HAP-1 (cell line): ENCODE measurements at regions not wholly inside any gene's neighbourhood (a gene's known extent, or its start where the extent isn't known, plus 50 kb on each side); places are given as distances from the start of the nearest gene placed in this dataset.

Source experiments
- DNase-seq, 2 experiments: peaks; one replicate each; pipeline ENCODE4 v3.0.0-alpha.2; 2016 to 2020; ENCODE audit warnings: low spot score in 2 of 2
- H3K27me3 ChIP-seq: fragments of 250-450 bp; sonication (Bioruptor Pico); 2 replicates; pipeline ENCODE4 v1.5.1; 2020; ENCODE audit warnings: low read depth, mild to moderate bottlenecking, moderate library complexity
- H3K36me3 ChIP-seq: fragments of 250-450 bp; sonication (Bioruptor Pico); replicated peaks from 2 replicates; pipeline ENCODE4 v1.5.1; 2020; ENCODE audit warnings: mild to moderate bottlenecking
- H3K4me1 ChIP-seq: fragments of 250-450 bp; sonication (Bioruptor Pico); 2 replicates; pipeline ENCODE4 v1.5.1; 2020; ENCODE audit warnings: mild to moderate bottlenecking
- H3K4me3 ChIP-seq: fragments of 250-450 bp; sonication (Bioruptor Pico); 2 replicates; pipeline ENCODE4 v1.5.1; 2020; ENCODE audit warnings: mild to moderate bottlenecking, moderate library complexity
- H3K9me3 ChIP-seq: fragments of 250-450 bp; sonication (Bioruptor Pico); 2 replicates; pipeline ENCODE4 v1.5.1; 2020; ENCODE audit warnings: mild to moderate bottlenecking, moderate library complexity
- in situ Hi-C: fragments of 300-500 bp; cut with MboI; formaldehyde crosslinking; loops from 3 replicates; pipeline ENCODE4 v1.14.3; 2020; ENCODE audit warnings: low sequenced_read_pairs, inconsistent platforms, mixed read lengths

DNA sequence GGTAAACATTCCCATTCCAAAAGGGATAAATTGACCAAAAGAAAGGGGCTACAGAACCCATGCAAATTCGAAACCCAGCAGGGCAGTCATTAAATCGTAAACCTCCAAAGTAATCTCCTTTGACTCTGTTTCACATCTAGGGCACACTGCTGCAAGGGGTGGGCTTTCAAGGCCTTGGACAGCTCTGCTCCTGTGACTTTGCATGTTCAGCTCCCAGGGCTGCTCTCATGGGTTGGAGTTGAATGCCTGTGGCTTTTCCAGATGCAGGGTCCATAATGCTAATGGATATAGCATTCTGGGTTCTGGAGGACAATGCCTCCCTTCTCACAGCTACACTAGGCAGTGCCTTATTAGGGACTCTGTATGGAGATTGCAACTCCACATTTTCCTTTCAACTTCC, 211.9 kb upstream of the MANEA start:
- Histone ChIP-seq H3K9me3 (no peaks in the 10 kb centered on the region), H3K27me3 (no peaks in the 10 kb centered on the region), H3K4me3 (no peak overlapping the region), H3K36me3 (no peaks in the 10 kb centered on the region), H3K4me1 (no peaks in the 10 kb centered on the region)
- in situ Hi-C loops: no loop called here
- no peak for DNase-seq

DNA sequence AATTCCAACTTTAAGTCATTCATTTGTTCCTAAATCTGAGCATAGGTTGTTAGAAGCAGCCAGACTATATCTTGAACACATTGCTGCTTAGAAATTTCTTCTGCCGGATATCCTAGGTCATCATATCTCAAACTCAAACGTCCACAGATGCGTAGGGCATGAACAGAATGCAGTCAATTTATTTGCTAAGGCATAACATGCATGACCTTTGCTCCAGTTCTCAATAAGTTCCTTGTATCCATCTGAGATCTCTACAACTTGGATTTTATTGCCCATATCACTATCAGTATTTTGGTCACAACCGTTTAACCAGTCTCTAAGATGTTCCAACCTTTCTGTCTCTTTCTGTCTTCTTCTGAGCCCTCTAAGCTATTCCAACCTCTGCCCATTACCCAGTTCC, 210.9 kb upstream of the MANEA start:
- DNase-seq: no peak
- Histone ChIP-seq H3K9me3 (no peaks in the 10 kb centered on the region), H3K4me3 (no peak overlapping the region), H3K36me3 (no peaks in the 10 kb centered on the region), H3K27me3 (no peaks in the 10 kb centered on the region), H3K4me1 (no peaks in the 10 kb centered on the region)
- in situ Hi-C loops: no loop called here

DNA sequence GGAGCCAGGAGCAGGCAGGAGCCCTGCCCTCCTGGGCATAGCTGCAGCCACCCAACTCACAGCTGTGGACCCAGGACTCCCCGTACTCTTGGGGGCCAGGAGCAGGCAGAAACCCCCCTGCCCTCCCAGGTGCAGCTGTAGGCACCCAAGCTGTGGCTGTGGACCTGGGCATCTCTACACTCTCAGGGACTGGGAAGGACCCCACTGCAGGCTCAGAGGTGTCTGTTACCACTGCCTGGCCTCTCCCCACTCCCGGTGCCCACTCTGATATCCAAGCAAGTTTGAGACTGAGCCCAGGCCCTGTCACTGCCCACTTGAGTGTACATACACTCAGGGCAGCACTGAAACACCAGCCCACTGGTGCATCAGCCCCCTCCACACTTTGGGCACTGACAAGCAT, 193.5 kb upstream of the MANEA start:
- H3K36me3 ChIP-seq: no peaks in the 10 kb centered on the region; the same call in 1 of the 2 replicates
- no peak for DNase-seq
- H3K4me3 ChIP-seq: no peak overlapping the region
- in situ Hi-C loops: no loop called here
- H3K9me3 ChIP-seq: no peaks in the 10 kb centered on the region
- no peaks in the 10 kb centered on the region for H3K4me1 ChIP-seq
- H3K27me3 ChIP-seq: no peaks in the 10 kb centered on the region

DNA sequence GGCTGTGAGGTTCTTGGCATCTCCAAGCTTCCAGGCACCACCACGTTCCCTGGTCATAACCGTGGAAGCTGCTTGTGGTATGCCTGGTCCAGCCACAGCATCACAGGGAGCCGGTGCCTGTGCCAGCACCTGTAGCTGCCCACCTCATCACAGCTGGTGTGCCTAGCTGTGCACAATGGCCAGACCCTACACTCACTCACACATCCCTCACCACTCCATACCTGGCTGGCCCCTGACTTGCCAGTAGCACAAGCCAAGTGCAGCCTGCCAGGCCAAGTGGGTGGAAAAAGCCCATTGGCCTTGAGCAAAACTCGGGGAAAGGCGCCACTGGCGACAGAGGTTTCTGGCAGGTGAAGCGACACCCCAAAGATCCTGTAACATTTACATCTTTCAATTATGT, 192.3 kb upstream of the MANEA start:
- in situ Hi-C loops: no loop called here
- Histone ChIP-seq H3K9me3 (no peaks in the 10 kb centered on the region), H3K36me3 (no peaks in the 10 kb centered on the region; the same call in 1 of the 2 replicates), H3K4me1 (no peaks in the 10 kb centered on the region), H3K4me3 (no peak overlapping the region), H3K27me3 (no peaks in the 10 kb centered on the region)
- no peak for DNase-seq

DNA sequence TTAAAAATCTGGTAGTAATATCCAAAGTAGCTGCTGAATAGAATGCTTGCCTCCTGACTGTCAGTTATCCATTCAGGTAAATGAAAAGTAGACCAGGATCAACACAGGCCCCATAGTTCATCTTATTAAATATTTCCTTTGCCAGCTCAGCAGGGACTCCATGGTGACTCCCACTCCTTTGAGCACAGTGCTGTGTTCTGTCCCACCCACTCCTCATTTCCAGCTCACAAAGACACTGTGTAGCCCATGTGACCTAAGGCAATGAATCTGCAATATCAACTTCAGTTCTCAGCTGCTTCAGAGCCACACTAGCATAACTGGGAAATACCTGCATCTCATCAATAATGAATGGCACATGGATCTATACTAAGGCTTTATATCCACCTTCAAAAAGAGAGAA, 189.5 kb upstream of the MANEA start:
- no peaks in the 10 kb centered on the region for H3K4me1 ChIP-seq
- no peaks in the 10 kb centered on the region for H3K27me3 ChIP-seq
- in situ Hi-C loops: no loop called here
- DNase-seq: no peak
- H3K36me3 ChIP-seq: no peaks in the 10 kb centered on the region; the same call in 1 of the 2 replicates
- no peak overlapping the region for H3K4me3 ChIP-seq
- no peaks in the 10 kb centered on the region for H3K9me3 ChIP-seq

DNA sequence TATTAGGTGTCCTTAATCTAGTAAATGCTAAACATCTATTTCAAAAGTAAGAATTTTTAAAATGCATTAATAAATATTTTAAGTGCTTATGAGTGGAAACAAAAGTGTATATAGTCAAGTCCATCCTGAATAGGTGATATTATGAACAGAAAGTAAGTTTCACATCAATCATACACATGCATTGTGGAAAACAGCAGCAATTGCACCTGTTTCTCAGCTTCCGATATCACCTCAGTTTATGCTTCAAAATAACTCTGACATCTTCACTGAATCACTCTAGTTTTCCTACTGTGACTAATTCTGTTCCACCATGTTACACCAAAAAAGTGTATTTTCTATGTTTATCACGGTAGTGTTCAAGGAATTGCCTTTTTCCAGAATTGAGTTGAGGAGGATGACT, 172.6 kb upstream of the MANEA start:
- Histone ChIP-seq H3K4me1 (no peaks in the 10 kb centered on the region), H3K36me3 (no peaks in the 10 kb centered on the region), H3K4me3 (no peak overlapping the region), H3K27me3 (no peaks in the 10 kb centered on the region), H3K9me3 (no peaks in the 10 kb centered on the region)
- no peak for DNase-seq
- in situ Hi-C loops: no loop called here

DNA sequence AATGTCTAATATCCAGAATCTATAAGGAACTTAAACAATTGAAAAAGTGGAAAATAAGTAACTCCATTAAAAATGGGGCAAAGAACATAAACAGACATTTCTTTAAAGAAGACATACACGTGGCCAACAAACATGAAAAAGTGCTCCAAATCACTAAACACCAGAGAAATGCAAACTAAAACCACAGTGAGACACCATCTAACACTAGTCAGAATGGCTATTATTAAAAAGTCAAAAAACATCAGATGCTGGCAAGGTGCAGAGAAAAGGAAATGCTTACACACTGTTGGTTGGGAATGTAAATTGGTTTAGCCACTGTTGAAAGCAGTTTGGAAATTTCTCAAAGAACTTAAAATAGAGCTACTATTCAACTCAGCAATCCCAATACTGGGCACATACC, 169.2 kb upstream of the MANEA start:
- no peaks in the 10 kb centered on the region for H3K9me3 ChIP-seq
- H3K27me3 ChIP-seq: no peaks in the 10 kb centered on the region
- in situ Hi-C loops: no loop called here
- H3K4me1 ChIP-seq: no peaks in the 10 kb centered on the region
- no peaks in the 10 kb centered on the region for H3K36me3 ChIP-seq
- no peak overlapping the region for H3K4me3 ChIP-seq
- no peak for DNase-seq

DNA sequence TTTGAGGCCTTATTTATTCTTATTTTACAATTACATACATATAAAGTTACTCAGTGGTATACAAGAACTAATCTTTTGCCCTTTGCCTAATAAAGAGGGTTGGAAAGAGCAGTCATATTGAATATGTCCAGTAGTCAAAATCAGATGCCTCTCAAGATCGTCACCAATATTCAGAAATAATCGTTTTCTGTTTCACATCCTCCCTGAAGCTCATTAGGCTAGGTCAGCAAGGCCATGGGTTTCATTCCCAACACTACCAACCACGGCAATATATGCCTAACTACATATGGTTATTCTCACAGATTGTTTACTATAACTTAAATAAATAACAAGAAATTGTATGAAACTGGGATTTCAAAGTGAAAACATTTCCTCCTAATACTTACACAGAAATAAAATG, 167.2 kb upstream of the MANEA start:
- no peak overlapping the region for H3K4me3 ChIP-seq
- DNase-seq: no peak
- in situ Hi-C loops: no loop called here
- no peaks in the 10 kb centered on the region for H3K9me3 ChIP-seq
- H3K4me1 ChIP-seq: no peaks in the 10 kb centered on the region
- no peaks in the 10 kb centered on the region for H3K27me3 ChIP-seq
- no peaks in the 10 kb centered on the region for H3K36me3 ChIP-seq

DNA sequence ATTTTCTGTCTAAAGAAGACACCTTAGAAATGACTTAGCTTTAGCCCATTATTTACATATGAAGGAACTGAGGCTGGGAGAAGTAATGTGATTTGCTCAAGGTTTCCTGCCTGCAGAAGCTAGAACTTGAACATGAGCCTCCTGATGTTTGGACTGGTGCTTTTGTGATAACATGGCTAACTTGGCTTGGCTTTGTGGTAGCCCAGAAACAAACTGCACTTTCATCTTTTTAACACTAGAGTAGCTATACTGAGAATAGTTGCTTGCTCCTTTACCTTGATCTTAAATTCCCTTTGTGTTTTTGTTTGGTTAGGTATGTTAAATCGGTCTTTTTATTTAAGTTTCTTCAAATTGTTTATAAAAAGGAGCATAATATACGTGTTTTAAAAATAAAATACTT, 163.5 kb upstream of the MANEA start:
- no peak for DNase-seq
- Histone ChIP-seq H3K4me1 (no peaks in the 10 kb centered on the region), H3K9me3 (no peaks in the 10 kb centered on the region), H3K27me3 (no peaks in the 10 kb centered on the region), H3K36me3 (no peaks in the 10 kb centered on the region), H3K4me3 (no peak overlapping the region)
- in situ Hi-C loops: no loop called here

DNA sequence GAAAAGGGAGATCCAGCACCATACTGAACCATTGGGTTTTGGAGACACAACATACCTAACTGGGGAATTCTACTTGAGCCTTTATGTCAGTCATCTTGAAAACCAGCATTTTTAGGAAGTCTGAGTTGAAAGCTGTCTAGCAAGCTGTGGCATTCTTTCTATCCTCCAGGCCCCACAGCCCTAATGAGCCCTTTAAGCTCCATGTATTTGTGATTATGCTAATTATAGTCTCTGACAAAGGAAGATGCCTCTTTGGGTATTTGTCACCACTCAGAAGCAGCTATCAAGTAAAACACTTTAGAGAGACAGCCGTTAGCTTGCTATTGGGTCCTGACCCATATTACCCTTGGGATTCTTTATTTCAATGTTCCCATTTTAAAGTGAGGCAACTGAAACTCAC, 159.5 kb upstream of the MANEA start:
- in situ Hi-C loops: no loop called here
- Histone ChIP-seq H3K36me3 (no peaks in the 10 kb centered on the region), H3K4me3 (no peak overlapping the region), H3K27me3 (no peaks in the 10 kb centered on the region), H3K4me1 (no peaks in the 10 kb centered on the region), H3K9me3 (0 out of 2 replicates have a peak, but pooled peaks cover 6% of the 10 kb centered on the region)
- DNase-seq: no peak

DNA sequence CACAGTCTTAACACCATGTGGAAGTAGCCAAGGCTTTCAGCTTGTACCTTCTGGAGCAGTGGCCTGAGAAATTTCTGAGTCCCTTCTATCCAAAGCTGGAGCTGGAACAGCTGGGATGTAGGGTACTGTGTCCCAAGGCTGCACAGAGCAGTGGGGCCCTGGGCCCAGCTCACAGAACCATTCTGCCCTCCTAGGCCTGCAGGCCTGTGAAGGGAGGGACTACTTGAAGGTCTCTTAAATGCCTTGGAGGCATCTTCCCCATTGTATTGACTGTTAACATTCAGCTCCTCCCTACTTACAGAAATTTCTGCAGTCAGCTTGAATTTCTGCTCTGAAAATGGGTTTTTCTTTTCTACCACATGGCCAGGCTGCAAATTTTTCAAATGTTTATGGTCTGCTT, 156.5 kb upstream of the MANEA start:
- no peaks in the 10 kb centered on the region for H3K36me3 ChIP-seq
- H3K4me1 ChIP-seq: no peaks in the 10 kb centered on the region
- DNase-seq: no peak
- H3K27me3 ChIP-seq: no peaks in the 10 kb centered on the region
- in situ Hi-C loops: no loop called here
- H3K9me3 ChIP-seq: 0 out of 2 replicates have a peak, but pooled peaks cover 6% of the 10 kb centered on the region
- no peak overlapping the region for H3K4me3 ChIP-seq

DNA sequence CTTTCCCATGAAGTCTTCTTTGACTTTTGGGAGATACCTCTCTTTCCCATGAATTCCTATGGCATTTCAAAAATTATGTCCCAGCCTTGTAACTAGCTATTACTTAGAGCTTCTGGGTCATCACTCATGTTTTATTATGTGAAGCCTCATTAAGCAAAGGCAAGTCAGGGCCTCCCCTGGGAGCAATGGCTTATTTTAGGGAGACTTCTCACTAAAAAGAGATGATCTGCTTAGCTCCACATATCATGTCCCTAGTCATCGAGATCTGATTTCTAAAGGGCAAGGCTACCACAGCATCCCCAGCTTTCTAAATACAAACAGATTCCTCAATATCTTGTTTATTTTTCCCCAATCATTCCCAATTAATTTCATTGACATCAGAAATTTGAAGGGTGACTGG, 154.0 kb upstream of the MANEA start:
- H3K4me1 ChIP-seq: no peaks in the 10 kb centered on the region
- in situ Hi-C loops: no loop called here
- 0 out of 2 replicates have a peak, but pooled peaks cover 6% of the 10 kb centered on the region for H3K9me3 ChIP-seq
- no peaks in the 10 kb centered on the region for H3K36me3 ChIP-seq
- no peak for DNase-seq
- H3K27me3 ChIP-seq: no peaks in the 10 kb centered on the region
- H3K4me3 ChIP-seq: no peak overlapping the region

DNA sequence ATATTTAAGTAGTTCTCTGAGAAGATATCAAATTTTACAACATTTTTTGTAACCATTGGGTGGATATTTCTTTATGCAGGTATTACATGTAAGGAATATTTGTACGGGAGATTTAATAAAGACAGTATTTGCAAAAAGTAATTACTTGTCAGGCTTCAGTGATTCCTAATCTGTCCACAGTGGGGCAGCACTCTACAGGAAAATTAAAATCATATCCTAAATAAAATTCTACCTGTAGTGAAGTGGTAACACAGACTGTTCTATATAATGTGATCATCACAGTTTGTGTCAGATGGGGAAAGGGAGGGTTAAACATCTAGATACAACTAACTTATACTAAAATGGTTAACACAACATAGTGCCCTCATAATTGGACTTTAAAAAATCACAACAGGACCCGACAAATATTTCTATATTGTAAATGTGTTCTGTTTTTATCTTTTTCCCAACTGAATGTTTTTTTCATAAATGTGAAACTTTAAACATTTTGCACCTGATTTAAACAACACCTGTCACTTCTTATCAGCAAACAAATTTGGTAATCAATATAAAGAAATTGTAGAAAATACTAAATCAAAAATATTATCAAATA, 145.6 kb upstream of the MANEA start:
- DNase-seq: peak; percentile 39 to 64
- H3K4me1 ChIP-seq: no peaks in the 10 kb centered on the region
- no peaks in the 10 kb centered on the region for H3K9me3 ChIP-seq
- H3K36me3 ChIP-seq: no peaks in the 10 kb centered on the region
- no peak overlapping the region for H3K4me3 ChIP-seq
- in situ Hi-C loops: no loop called here
- no peaks in the 10 kb centered on the region for H3K27me3 ChIP-seq

DNA sequence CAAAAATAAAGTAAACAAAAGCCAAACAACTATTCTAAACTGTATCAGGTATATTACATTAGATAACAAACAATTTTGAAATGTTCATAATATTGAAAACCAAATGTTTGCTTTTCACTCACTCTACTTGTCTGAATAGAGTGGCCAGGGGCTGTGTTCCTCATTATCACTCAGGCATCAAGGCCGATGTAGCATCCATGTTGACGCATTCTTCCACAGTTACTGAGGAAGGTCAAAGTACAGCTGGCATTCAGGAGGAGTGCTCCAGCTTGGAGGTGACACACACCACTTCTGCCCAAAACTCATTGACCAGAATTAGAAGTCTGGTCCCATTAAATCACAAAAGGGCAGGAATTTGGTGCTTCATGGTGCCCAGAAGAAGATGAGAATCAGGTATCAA, 137.6 kb upstream of the MANEA start:
- in situ Hi-C loops: no loop called here
- no peaks in the 10 kb centered on the region for H3K4me1 ChIP-seq
- no peaks in the 10 kb centered on the region for H3K9me3 ChIP-seq
- no peaks in the 10 kb centered on the region for H3K36me3 ChIP-seq
- no peak for DNase-seq
- no peak overlapping the region for H3K4me3 ChIP-seq
- no peaks in the 10 kb centered on the region for H3K27me3 ChIP-seq

DNA sequence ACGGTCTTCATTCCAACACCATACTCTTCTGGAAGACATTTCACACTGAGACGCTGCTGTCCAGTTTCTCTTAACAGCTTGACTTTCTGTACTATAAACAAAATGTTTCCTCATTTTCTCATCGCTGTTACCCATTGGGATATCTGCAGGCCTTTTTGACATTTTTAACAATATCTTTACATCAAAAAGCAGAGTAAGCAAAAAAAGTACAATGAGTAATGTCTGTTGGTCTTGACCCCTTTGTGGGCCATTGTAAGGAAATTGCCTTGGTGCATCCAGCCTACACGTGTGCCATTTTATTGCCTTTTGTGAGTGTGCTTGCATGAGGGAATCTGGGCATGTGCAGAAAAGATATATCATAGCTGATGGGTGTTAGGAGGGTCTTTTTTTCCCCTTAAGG, 129.1 kb upstream of the MANEA start:
- no peak for DNase-seq

More for the DNA sequence above, 129.1 kb upstream of the MANEA start:
- H3K9me3 ChIP-seq: no peaks in the 10 kb centered on the region
- no peaks in the 10 kb centered on the region for H3K4me1 ChIP-seq
- no peak overlapping the region for H3K4me3 ChIP-seq
- in situ Hi-C loops: no loop called here
- no peaks in the 10 kb centered on the region for H3K27me3 ChIP-seq
- H3K36me3 ChIP-seq: no peaks in the 10 kb centered on the region
